ENCODE measurements at regions not wholly inside any gene's neighbourhood (a gene's known extent, or its start where the extent isn't known, plus 50 kb on each side); places are given as distances from the start of the nearest gene placed in this dataset.

DNA sequence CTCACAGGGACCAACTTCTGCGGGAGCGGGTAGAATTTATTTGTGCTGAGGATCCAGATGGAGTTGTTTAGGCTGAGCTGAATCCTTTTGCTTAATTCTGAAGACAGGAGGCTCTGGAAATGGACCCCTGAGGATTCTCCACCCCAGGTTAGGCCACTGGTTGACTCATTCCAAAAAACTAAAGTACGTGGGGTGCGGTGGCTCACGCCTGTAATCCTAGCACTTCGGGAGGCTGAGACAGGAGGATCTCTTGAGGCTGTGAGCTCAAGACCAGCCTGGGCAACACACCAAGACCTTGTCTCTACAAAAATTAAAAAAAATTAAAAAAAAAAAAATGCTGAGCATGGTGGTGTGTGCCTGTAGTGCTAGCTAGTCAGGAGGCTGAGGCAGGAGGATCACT, 76.3 kb upstream of the MAP1LC3B2 start:
- WGBS (ENCODE audit: insufficient coverage) = 89% methylated on average over 4 of the region's 6 CpGs
- DNase-seq = peak; percentile 40
- Histone ChIP-seq H3K9me3 (replicated peaks; ENCODE audit: control insufficient read depth, low read depth, low read length) (peaks cover 6% of the 10 kb centered on the region), H3K4me3 (ENCODE audit: low read length) (no peak overlapping the region), H3K36me3 (ENCODE audit: control insufficient read depth, insufficient read depth, low read length) (no peaks in the 10 kb centered on the region), H3K27me3 (ENCODE audit: control insufficient read depth, insufficient read depth, low read length) (peaks cover 14% of the 10 kb centered on the region), H3K4me1 (ENCODE audit: control insufficient read depth, insufficient read depth, low read length) (peaks cover 5% of the 10 kb centered on the region), H3K27ac (ENCODE audit: low read length) (no peak overlapping the region)

DNA sequence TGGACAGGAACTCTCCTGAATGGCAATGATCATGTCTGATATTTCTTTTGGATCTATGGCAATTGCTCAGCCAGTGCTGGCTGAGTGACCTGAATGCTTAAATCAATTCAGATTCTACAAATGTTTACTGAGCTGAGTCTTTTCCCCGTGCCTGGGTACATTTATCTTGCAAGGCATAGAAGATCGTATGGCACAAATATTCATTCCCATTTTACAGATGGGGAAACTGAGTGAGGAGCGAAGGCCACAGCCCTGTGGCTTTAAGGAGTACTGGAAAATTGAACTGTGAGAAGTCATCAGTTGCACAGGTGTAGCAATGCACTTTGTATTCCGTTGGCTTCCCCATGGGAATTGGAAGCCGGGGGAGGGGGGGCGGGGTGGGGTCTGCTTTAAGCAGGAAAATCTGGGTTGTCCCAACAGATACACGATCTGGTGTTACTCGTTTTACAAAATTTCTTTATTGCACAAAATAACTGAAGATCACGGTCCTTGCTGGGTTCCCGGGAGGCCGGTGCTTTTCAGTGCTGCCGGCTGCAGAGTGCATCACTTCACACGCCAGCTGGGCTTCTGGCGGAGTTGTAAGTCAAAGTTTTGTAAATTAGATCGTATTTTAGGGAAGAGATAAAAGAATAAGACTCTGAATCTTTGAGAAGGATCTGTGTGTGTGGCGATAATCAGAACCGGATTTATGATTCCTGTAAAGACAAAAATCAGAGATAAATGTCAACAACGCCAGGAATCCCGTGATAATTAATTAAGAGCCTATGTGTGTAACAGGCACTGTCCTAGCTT, 75.0 kb upstream of the MAP1LC3B2 start:
- Histone ChIP-seq H3K27ac (ENCODE audit: low read length) (peak overlapping the region; percentile 42), H3K9me3 (replicated peaks; ENCODE audit: control insufficient read depth, low read depth, low read length) (peaks cover 10% of the 10 kb centered on the region), H3K4me3 (ENCODE audit: low read length) (no peak overlapping the region), H3K4me1 (ENCODE audit: control insufficient read depth, insufficient read depth, low read length) (peaks cover 5% of the 10 kb centered on the region), H3K36me3 (ENCODE audit: control insufficient read depth, insufficient read depth, low read length) (no peaks in the 10 kb centered on the region), H3K27me3 (ENCODE audit: control insufficient read depth, insufficient read depth, low read length) (peaks cover 14% of the 10 kb centered on the region)
- 19% methylated on average over 11 of the region's 19 CpGs for WGBS (ENCODE audit: insufficient coverage)
- DNase-seq = peak; percentile 87

DNA sequence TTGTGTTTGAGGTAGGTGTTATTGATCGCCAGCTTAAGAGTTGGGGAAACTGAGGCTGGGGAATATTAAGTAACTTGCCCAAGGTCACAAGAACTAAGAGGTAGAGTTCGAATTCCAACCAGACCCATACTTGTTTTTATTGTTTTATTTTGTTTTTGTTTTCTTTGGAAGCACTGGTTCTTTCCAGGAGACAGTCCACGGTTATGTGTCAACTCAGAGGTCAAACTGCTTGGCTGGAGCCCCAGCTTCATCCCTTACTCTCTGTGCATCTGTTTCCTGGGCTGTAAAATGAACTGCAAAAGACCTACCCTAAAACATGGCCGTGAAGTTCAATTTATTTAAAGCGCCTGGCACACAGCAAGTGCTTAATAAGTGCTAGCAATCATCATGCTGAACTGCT, 74.4 kb upstream of the MAP1LC3B2 start:
- peaks cover 14% of the 10 kb centered on the region for H3K27me3 ChIP-seq (ENCODE audit: control insufficient read depth, insufficient read depth, low read length)
- H3K4me3 ChIP-seq (ENCODE audit: low read length) = no peak overlapping the region
- no peaks in the 10 kb centered on the region for H3K36me3 ChIP-seq (ENCODE audit: control insufficient read depth, insufficient read depth, low read length)
- H3K27ac ChIP-seq (ENCODE audit: low read length) = peak overlapping the region; percentile 42
- H3K9me3 ChIP-seq (replicated peaks; ENCODE audit: control insufficient read depth, low read depth, low read length) = peaks cover 10% of the 10 kb centered on the region
- peak; percentile 91 for DNase-seq
- 65% methylated on average over 2 of the region's 5 CpGs for WGBS (ENCODE audit: insufficient coverage)
- peaks cover 5% of the 10 kb centered on the region for H3K4me1 ChIP-seq (ENCODE audit: control insufficient read depth, insufficient read depth, low read length)

DNA sequence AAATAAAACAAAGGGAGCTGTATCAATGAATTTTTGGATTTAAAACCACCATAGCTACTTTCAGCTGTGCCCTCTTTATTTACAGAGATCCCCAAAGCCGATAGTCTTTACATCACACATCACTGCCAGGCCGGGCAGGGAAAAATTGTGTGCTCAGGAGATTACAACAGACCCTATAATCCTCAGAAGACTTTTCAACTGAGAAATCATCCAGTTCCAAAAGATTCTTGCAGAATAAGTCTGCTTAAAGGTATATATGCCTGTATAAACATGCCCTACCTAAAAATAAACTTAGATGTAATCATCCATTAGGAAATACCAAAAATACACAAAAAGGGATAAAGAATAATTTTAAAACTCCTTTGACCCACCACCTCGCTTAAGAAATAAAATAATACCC, 70.1 kb upstream of the MAP1LC3B2 start:
- no CpG with 5 or more reads among the region's 3 CpGs for WGBS (ENCODE audit: insufficient coverage)
- no peaks in the 10 kb centered on the region for H3K36me3 ChIP-seq (ENCODE audit: control insufficient read depth, insufficient read depth, low read length)
- peaks cover 10% of the 10 kb centered on the region for H3K9me3 ChIP-seq (replicated peaks; ENCODE audit: control insufficient read depth, low read depth, low read length)
- H3K27ac ChIP-seq (ENCODE audit: low read length) = no peak overlapping the region
- no peak overlapping the region for H3K4me3 ChIP-seq (ENCODE audit: low read length)
- H3K27me3 ChIP-seq (ENCODE audit: control insufficient read depth, insufficient read depth, low read length) = no peaks in the 10 kb centered on the region
- H3K4me1 ChIP-seq (ENCODE audit: control insufficient read depth, insufficient read depth, low read length) = peaks cover 5% of the 10 kb centered on the region
- no peak for DNase-seq

DNA sequence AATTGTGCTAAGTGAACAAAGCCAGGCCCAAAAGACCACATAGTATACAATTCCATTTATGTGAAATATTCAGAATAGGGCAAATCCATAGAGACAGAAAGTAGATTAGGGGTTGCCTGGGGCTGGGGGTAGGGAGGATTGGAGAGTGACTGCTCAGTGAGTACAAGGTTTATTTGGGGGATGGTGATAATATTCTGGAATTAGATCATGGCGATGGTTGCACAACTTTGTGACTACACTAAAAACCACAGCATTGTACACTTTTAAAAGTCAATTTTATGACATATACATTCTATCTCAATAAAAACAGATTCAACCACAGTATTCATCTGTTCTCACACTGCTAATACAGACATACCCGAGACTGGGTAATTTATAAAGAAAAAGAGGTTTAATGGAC, 68.7 kb upstream of the MAP1LC3B2 start:
- WGBS (ENCODE audit: insufficient coverage) = no CpG with 5 or more reads among the region's 2 CpGs
- no peaks in the 10 kb centered on the region for H3K4me1 ChIP-seq (ENCODE audit: control insufficient read depth, insufficient read depth, low read length)
- peaks cover 10% of the 10 kb centered on the region for H3K9me3 ChIP-seq (replicated peaks; ENCODE audit: control insufficient read depth, low read depth, low read length)
- DNase-seq = no peak
- no peaks in the 10 kb centered on the region for H3K27me3 ChIP-seq (ENCODE audit: control insufficient read depth, insufficient read depth, low read length)
- no peaks in the 10 kb centered on the region for H3K36me3 ChIP-seq (ENCODE audit: control insufficient read depth, insufficient read depth, low read length)
- H3K27ac ChIP-seq (ENCODE audit: low read length) = no peak overlapping the region
- H3K4me3 ChIP-seq (ENCODE audit: low read length) = no peak overlapping the region

DNA sequence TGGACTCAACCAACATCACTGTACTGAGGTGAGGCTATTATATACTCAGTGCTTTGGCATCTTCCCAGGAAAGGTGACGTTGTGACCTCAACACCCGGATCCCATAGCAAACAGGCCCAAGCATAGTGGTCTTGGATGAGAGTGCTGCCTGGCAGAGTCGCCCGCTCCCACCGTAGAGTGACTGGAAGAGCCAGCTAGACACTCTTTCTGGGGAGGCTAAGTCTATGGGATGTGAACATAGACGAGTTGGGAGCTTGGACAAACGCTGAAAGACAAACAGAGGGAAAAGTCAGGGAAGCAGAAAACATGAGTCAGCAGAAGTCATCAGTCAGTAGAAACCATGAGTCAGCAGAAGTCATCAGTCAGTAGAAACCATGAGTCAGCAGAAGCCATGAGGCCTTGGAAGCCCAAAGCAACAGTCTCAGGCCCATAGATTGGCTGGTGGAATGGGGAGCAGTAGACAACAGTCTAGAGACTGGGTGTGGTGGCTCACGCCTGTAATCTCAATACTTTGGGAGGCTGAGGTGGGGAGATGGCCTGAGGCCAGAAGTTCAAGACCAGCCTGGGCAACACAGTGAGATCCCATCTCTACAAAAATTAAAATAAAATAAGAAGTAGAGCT, 66.4 kb upstream of the MAP1LC3B2 start:
- Histone ChIP-seq H3K36me3 (ENCODE audit: control insufficient read depth, insufficient read depth, low read length) (no peaks in the 10 kb centered on the region), H3K27me3 (ENCODE audit: control insufficient read depth, insufficient read depth, low read length) (no peaks in the 10 kb centered on the region), H3K4me1 (ENCODE audit: control insufficient read depth, insufficient read depth, low read length) (peaks cover 5% of the 10 kb centered on the region), H3K27ac (ENCODE audit: low read length) (no peak overlapping the region), H3K4me3 (ENCODE audit: low read length) (no peak overlapping the region), H3K9me3 (replicated peaks; ENCODE audit: control insufficient read depth, low read depth, low read length) (peaks cover 4% of the 10 kb centered on the region)
- WGBS (ENCODE audit: insufficient coverage) = 76% methylated on average over 6 of the region's 8 CpGs
- no peak for DNase-seq

DNA sequence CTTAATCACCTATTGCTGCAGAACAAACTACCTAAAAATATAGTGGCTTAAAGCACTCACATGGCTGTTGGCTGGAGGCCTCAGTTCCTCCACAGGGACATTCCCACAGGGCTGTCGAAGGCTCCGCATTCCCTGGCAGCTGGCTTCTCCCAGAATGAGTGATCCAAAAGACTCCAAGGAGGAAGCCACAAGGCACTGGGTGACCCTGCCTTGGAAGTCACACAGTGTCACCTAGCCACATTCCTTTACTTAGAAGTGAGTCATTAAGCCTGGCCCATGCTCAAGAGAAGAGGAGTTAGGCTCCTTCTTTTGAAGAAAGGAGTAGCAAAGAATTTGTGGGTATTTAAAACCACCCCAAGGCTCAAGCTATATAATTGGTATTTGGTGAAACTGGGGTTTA, 63.9 kb upstream of the MAP1LC3B2 start:
- no peaks in the 10 kb centered on the region for H3K36me3 ChIP-seq (ENCODE audit: control insufficient read depth, insufficient read depth, low read length)
- no peak overlapping the region for H3K27ac ChIP-seq (ENCODE audit: low read length)
- DNase-seq = no peak
- peaks cover 5% of the 10 kb centered on the region for H3K4me1 ChIP-seq (ENCODE audit: control insufficient read depth, insufficient read depth, low read length)
- WGBS (ENCODE audit: insufficient coverage) = no CpG with 5 or more reads among the region's 2 CpGs
- H3K27me3 ChIP-seq (ENCODE audit: control insufficient read depth, insufficient read depth, low read length) = no peaks in the 10 kb centered on the region
- no peaks in the 10 kb centered on the region for H3K9me3 ChIP-seq (replicated peaks; ENCODE audit: control insufficient read depth, low read depth, low read length)
- no peak overlapping the region for H3K4me3 ChIP-seq (ENCODE audit: low read length)

DNA sequence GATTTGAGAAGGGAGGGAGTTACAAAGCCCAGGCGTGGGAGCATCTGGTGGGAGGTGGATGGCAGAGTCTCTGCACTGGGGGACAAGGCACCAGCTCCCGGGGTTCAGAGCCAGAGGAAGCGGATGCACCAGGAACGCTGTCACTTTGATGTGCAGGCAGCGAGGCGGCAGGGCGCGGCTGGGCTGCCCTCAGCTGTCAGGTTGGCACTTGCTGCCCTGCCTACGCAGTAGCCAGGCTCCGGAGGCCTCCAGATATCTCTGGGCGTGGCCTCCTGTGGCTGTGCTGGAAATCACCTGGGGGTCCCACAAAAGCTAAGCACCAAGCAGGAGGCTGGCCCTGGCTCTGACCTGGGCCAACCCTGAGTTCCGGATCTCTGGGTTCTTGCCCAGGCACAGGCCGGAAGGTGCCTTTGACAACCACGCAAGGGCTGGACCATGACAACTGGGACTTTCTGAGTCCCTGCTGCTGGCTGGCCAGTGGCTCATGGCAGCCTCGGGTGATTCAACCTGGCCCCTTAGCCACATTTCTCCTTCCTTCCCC, 62.1 kb upstream of the MAP1LC3B2 start:
- Histone ChIP-seq H3K36me3 (ENCODE audit: control insufficient read depth, insufficient read depth, low read length) (no peaks in the 10 kb centered on the region), H3K4me1 (ENCODE audit: control insufficient read depth, insufficient read depth, low read length) (peaks cover 5% of the 10 kb centered on the region), H3K27ac (ENCODE audit: low read length) (no peak overlapping the region), H3K9me3 (replicated peaks; ENCODE audit: control insufficient read depth, low read depth, low read length) (no peaks in the 10 kb centered on the region), H3K4me3 (ENCODE audit: low read length) (no peak overlapping the region), H3K27me3 (ENCODE audit: control insufficient read depth, insufficient read depth, low read length) (no peaks in the 10 kb centered on the region)
- no peak for DNase-seq
- WGBS (ENCODE audit: insufficient coverage) = 74% methylated on average over 15 of the region's 15 CpGs

DNA sequence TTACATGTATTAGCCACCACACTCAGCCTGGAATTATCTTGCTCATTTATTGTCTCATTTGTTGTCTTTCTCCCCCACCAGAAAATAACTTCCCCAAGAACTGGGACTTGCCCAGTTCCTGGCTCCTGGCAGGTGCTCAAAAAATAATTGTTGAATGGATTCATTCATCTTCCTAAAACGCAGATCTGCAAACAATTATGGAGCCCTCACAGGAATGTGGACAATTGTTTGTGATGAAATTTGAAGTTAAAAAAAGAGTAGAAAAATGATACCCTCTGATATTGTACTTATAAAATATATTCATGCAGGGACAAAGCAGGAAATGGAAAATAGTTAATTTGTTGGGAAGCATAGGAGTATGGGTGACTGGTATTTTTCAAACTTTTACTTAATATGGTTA, 60.7 kb upstream of the MAP1LC3B2 start:
- Histone ChIP-seq H3K9me3 (replicated peaks; ENCODE audit: control insufficient read depth, low read depth, low read length) (no peaks in the 10 kb centered on the region), H3K27ac (ENCODE audit: low read length) (no peak overlapping the region), H3K4me3 (ENCODE audit: low read length) (no peak overlapping the region), H3K36me3 (ENCODE audit: control insufficient read depth, insufficient read depth, low read length) (no peaks in the 10 kb centered on the region), H3K27me3 (ENCODE audit: control insufficient read depth, insufficient read depth, low read length) (no peaks in the 10 kb centered on the region), H3K4me1 (ENCODE audit: control insufficient read depth, insufficient read depth, low read length) (peaks cover 5% of the 10 kb centered on the region)
- WGBS (ENCODE audit: insufficient coverage) = no CpG with 5 or more reads among the region's 1 CpG
- peak; percentile 37 for DNase-seq

DNA sequence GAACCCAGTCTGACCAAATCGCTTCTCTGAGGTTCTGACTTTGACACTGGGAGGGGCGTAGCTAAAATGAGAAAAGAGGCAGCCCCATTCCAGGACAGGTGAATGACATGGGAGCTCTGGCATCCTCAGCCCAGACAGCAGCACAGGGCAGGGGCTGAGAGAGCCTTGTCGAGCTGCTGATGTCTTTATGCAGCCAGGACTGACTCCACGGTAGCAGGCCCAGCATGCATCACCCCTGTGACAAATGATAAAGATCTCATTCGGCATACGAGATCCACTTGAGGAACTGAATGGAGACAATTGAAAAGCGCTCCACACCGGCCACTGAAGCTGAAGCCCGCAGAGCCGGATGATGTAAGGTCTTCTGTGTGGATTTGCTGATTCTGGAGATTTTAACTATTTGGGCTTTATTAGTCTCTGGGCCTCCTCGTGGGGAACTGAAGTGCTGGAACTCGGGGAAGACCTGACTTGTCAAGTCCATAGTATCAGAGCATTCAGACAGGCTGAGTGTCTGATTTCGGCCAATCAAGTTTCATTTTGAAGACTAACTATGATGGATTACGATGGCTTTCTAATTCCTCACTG, 56.9 kb upstream of the MAP1LC3B2 start:
- Histone ChIP-seq H3K4me3 (ENCODE audit: low read length) (no peak overlapping the region), H3K4me1 (ENCODE audit: control insufficient read depth, insufficient read depth, low read length) (peaks cover 10% of the 10 kb centered on the region), H3K27ac (ENCODE audit: low read length) (no peak overlapping the region), H3K36me3 (ENCODE audit: control insufficient read depth, insufficient read depth, low read length) (no peaks in the 10 kb centered on the region), H3K9me3 (replicated peaks; ENCODE audit: control insufficient read depth, low read depth, low read length) (no peaks in the 10 kb centered on the region), H3K27me3 (ENCODE audit: control insufficient read depth, insufficient read depth, low read length) (no peaks in the 10 kb centered on the region)
- DNase-seq = no peak
- 56% methylated on average over 13 of the region's 14 CpGs for WGBS (ENCODE audit: insufficient coverage)

Measured in muscle of leg (tissue), 3 donors.